Heart left ventricle (tissue), 13 donors: ENCODE measurements at regions not wholly inside any gene's neighbourhood (a gene's known extent, or its start where the extent isn't known, plus 50 kb on each side); places are given as distances from the start of the nearest gene placed in this dataset.

ENCODE experiments used
- POLR2A ChIP-seq, 2 donors: fragments of 450-650 bp; IDR thresholded peaks; one replicate each; pipeline ENCODE4 v1.6.1; 2017; ENCODE audit warnings: antibody characterized with exemption in 2 of 2, mild to moderate bottlenecking in 2 of 2, moderate library complexity in 2 of 2
- TF ChIP-seq, protein P1 (sequence below), 12 donors: fragments of 200-600 bp; sonication (generic) in 4 of 12; IDR thresholded peaks; one replicate each; pipeline versions ENCODE4 v1.5.0 to v1.8.0; 2018 to 2022; ENCODE audit warnings: antibody characterized with exemption in 12 of 12, mild to moderate bottlenecking in 5 of 12
- donor health status: ischemic (EF 13 %, LVEDD 7.1; RV severe dilation, severe dysfunction).
- donor health status: DM: no; HTN: yes; CAD: no.
- donor health status: DM: no; HTN: no; CAD: no.
- donor health status: ischemic (EF 25% LVEDD 6.9; RV normal size, moderate dysfunction).
- donor health status: ischemic (EF 25% LVEDD 5.7; RV mildly dilated, moderate dysfunction).
- donor health status: ischemic (EF 35%, LVEDD 5.7; RV mildly dilated, moderate dysfunction).
- donor health status: nonischemic (EF 11% LVEDD 7.7; RV severe dilation, severe dysfunction).
- donor health status: DM: yes; HTN: yes; CAD: no.
- donor health status: PGD.
- donor health status: ischemic (EF 29% LVEDD 5.4; RV normal size, mild dysfunction).
- donor health status: nonischemic (EF 23%, LVEDD 6.1; RV moderate dilation, normal function).

DNA sequence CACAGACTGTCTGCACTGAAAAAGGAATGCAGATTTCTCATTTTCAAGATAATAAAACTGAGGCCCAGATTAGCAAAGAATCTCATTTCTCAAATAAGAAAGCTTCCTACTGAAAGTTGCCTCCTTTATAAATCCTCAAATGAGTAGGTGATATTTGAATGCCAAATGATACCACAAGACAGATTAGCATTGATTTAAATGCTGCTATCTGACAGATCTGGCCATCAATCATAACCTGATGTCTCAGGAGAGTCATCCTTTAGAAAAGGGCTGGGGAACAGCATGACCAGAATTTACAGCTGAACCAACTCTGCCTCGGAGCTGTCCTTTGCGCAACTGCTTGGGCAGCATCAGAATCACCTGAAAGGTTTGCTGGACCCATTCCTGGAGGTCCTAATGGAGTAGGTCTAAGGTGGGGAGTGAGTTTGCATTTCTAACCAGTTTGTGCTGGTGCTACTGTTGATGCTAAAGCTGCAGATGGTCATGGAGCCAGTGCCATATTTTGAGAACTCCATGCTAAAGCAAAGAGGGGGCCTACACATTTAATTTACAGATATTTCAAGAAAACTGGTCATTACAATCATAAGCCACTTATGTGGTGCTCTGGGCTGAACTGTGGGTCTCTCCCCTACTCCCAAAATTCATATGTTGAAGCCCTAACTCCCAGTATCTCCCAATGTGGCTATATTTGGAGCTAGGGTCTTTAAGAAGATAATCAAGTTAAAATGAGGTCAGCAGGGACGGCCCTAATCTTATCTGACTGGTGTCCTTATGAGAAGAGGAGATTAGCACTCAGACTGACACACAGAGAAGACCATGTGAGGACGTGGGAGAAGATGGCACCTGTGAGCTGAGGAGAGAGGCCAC, 295.5 kb upstream of the JARID2 start:
- TF ChIP-seq, protein P1, sequence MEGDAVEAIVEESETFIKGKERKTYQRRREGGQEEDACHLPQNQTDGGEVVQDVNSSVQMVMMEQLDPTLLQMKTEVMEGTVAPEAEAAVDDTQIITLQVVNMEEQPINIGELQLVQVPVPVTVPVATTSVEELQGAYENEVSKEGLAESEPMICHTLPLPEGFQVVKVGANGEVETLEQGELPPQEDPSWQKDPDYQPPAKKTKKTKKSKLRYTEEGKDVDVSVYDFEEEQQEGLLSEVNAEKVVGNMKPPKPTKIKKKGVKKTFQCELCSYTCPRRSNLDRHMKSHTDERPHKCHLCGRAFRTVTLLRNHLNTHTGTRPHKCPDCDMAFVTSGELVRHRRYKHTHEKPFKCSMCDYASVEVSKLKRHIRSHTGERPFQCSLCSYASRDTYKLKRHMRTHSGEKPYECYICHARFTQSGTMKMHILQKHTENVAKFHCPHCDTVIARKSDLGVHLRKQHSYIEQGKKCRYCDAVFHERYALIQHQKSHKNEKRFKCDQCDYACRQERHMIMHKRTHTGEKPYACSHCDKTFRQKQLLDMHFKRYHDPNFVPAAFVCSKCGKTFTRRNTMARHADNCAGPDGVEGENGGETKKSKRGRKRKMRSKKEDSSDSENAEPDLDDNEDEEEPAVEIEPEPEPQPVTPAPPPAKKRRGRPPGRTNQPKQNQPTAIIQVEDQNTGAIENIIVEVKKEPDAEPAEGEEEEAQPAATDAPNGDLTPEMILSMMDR (IDR thresholded peaks at IDR 0.05): no peak
- TF ChIP-seq POLR2A (IDR thresholded peaks at IDR 0.05): no peak
